HG03354 (cell line): ENCODE measurements at regions not wholly inside any gene's neighbourhood (a gene's known extent, or its start where the extent isn't known, plus 50 kb on each side); places are given as distances from the start of the nearest gene placed in this dataset.
"Not testable (repeated sequence)": the region's sequence is repeated elsewhere in the genome, so short reads cannot be mapped to it uniquely, and the experiment has no call there.

Experiments used
- ATAC-seq: cut with Tn5 transposase; IDR thresholded peaks from one replicate; pipeline ENCODE4 v1.9.1; 2021; ENCODE audit warnings: mild to moderate bottlenecking; ENCODE audit not compliant: unreplicated experiment, poor library complexity, severe bottlenecking

DNA sequence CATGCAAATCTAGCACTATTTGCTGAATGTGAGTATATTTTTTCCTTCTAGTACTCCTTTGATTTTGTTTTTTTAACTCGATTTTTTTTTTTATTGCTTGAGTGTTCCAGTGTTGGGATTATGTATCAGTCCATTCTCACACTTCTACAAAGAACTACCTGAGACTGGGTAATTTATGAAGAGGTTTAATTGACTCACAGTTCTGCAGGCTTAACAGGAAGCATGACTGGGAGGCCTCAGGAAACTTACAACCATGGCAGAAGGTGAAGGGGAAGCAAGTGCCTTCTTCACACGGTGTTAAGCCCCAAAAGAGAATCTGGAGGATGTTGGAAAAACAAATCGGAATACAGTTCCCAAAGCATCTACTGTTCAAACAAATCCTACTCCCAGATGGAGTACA is 69.1 kb downstream of the ZNF518B start:
- not testable (repeated sequence) for ATAC-seq

DNA sequence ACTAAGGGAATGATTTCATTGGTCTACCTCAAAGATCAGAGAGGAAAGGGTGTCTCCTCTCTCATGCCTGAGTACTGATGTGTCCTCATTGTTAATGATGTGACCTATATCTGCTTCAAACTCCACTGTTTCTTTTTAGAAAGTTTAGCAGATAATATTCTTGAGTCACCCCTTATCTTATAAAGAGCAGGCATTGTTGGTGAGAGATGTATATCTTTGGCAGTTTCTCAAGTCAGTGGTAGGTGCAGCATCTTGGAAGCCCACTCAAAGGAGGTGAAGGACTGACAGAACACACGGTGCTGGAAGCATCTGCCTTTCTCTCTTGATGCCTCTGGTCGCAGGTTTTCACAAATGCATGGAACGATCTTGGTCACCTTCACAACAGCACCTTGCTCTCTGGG is 71.2 kb downstream of the ZNF518B start:
- ATAC-seq, result no peak

- ATAC-seq, result no peak
Measured at GRCh38 chr4:10384974-10385373, 72.3 kb downstream of the ZNF518B start.

- no peak for ATAC-seq
Measured at GRCh38 chr4:10383417-10383816, 73.8 kb downstream of the ZNF518B start.

DNA sequence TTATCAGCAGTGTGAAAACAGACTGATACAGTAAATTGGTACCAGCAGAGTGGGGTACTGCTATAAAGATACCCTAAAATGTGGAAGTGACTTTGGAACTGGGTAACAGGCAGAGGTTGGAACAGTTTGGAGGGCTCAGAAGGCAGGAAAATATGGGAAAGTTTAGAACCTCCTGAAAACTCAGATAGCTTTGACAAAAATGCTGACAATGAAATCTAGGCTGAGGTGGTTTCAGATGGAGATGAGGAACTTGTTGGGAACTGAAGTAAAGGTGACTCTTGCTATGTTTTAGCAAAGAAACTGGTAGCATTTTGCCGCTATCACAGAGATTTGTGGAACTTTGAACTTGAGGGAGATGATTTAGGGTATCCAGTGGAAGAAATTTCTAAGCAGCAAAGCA is 75.1 kb downstream of the ZNF518B start:
- ATAC-seq, result not testable (repeated sequence)

DNA sequence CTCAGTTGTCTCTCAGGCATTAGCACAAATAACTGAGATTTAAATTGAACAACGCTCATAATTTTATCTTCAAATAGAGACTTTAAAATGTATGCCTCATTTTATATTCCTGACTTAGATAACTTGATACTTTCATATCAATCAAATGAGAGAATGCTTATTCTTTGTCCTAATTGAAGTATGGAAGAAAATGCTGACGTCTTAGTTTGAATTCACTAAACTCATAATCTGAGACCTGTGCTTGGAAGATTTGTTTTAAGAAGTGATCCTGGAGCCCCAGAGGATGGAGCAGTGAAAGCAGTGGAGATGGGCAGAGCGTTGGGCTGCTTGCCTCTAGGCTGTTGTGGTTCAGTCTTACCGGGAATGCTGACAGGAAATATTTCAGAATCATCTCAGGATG is 76.1 kb downstream of the ZNF518B start:
- no peak for ATAC-seq

DNA sequence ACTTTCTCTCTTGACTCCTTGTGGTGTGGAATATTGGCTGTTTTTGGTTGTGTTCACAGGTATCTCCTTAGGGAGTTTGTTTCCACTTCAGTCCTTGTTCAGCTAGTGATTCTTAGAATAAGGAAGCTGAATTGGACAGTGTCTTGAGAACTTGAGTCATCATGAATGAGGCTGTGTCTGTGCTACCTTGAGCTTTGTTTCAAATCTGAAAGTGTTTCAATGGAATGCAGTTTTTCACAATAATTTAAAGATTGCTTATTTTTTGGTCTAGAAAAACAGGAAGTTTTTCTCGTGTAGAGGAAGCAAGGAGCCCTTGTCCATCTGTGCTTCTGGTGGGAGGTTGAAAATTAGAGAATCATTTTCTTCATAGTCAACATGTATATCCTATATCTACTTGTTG is 76.5 kb downstream of the ZNF518B start:
- ATAC-seq, result no peak

DNA sequence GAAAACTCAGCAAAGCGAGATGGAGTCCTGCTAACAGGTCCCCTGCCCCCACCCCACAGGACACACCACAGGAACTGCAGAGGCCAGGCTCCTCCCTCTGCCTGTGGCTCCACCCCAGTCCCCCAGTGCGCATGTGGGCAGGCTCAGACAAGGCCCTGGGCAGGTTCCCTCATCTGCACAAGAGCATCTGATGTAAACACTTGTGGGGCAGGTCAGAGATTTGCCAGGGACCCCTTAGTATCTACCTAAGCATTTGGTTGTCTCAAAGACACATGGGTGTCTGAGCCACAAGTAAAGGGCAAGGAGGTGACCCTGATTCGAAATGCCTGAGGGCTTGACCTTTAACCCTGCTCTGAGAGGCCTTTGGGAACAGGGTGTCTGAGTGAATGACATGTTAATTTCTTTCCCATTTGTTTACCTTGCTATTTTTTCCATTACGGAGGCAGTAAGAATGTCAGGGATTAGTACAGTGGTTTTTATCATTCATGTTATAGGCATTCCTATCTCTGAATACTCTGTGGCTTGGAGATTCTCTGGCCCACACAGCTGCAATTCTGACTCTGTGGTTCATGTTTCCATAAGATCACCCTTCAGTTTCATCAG is 85.3 kb downstream of the ZNF518B start:
- no peak for ATAC-seq

DNA sequence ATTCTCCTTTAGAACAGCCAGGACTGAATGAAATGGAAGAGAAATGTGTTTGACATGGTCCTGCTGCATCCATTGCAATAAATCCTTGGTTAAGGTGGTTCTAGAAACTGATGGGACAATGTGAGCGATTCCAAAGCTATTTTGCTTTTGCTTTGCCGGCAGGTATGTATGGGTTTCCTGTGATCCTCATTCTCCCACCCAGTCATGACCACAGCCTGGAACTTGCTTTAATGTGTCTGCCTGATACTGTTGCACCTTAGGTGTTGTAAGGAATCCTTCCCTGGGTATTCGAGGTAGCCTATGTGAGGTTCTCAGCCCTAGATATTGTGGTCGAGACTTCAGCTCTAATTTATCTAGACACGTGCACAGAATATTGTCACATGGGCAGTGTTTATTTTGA is 86.1 kb downstream of the ZNF518B start:
- no peak for ATAC-seq

DNA sequence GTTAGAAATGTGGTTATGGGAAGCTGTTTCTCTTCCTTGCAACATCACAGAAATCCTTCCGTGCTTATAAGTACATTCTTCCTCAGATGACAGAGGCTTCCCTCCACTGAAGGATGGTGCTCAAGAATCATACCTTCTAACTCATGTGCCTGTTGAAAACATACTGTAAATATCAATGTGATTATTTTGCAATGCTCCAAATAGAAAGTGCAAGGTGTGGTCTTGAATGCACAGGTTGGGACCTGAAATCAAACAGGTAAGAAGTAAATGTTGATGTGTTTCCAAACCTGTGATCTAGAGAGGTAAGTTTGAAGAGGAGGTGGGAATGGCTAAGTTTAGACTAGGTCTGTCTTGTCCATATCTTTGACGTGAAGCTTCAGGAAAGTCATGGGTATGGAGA is 87.7 kb downstream of the ZNF518B start:
- ATAC-seq, result no peak

GRCh38 chr4:10366628-10367027 is 90.6 kb downstream of the ZNF518B start:
- ATAC-seq, result no peak

DNA sequence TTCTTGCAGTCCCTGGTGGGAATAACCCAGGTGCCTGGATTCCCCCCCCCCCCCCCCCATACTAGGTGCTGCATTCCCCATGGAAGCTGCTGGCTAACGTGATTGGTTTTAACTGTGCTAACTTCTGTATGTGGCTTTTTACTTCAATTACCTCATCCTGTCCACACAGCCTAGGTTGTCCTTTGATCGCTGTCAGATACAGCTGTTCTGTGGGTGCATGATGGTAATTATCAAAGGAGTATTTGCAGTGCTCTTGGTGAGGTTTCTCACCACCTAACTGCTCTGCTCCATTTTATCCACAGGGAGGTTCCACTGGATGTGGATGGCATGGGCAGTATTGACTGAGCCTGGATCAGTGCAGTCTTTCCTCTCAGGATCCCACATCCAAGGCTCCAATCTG is 93.0 kb downstream of the ZNF518B start:
- no peak for ATAC-seq

DNA sequence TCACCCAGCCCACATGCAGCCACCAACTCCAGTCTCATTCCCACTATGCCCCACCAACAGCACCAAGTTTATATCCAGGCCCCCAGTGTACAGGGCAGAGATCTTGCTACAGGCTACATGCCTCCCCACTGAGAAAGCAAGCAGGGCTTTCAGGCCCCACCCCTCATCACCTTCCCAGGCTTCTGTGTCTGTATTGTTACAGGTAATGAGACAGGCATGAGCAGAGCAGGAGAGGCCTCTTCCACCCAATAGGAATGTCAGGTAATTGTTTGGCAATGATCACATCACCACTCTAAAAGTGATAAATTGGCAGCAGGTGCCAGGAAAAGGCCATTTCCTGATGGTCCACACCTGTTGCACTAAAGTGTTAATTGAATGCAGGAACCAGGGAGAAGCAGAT is 102.5 kb downstream of the ZNF518B start:
- ATAC-seq, result no peak

GRCh38 chr4:10354225-10354624 is 103.0 kb downstream of the ZNF518B start:
- ATAC-seq, result no peak

GRCh38 chr4:10353110-10353509 is 104.1 kb downstream of the ZNF518B start:
- no peak for ATAC-seq

GRCh38 chr4:10348241-10348640 is 109.0 kb downstream of the ZNF518B start:
- no peak for ATAC-seq

- no peak for ATAC-seq
Measured at GRCh38 chr4:10347815-10348214, 109.4 kb downstream of the ZNF518B start.

- ATAC-seq, result no peak
Measured at GRCh38 chr4:10347281-10347795, 109.9 kb downstream of the ZNF518B start.

DNA sequence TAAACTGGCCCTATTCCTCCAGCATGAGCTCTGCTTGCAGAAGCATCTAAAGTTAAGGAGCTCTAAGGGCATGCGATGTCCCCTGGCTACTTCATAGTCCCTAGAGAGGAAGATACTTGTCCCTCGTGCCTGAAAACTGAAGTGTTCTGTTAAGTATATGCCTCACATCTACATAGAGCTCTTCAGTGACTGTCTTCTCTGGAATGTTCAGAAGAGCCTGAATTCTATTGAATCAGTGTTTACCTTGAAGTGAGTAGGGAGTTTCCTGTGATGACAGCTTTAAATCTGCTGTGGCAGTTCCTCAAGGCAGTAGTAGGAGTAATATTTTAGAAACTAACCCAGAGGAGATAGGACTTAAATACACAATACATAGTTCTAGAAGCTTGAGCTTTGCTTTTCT is 111.2 kb downstream of the ZNF518B start:
- ATAC-seq, result no peak

- no peak for ATAC-seq
Measured at GRCh38 chr4:10345381-10345784, 111.8 kb downstream of the ZNF518B start.

- no peak for ATAC-seq
Measured at GRCh38 chr4:10344824-10345223, 112.4 kb downstream of the ZNF518B start.

GRCh38 chr4:10343656-10344055 is 113.6 kb downstream of the ZNF518B start:
- no peak for ATAC-seq
